T47D (cell line): ENCODE measurements at regions not wholly inside any gene's neighbourhood (a gene's known extent, or its start where the extent isn't known, plus 50 kb on each side); places are given as distances from the start of the nearest gene placed in this dataset.
A peak's percentile ranks its signal among the peaks of the same experiment; 100 is the strongest.

Experiments used
- DNase-seq, 2 experiments: peaks; one replicate each; pipeline versions ENCODE4 v3.0.0 to v3.0.0-alpha.2; 2011 to 2012; ENCODE audit warnings: low read depth in 1 of 2, low spot score in 1 of 2
- JUND ChIP-seq: IDR thresholded peaks from 2 replicates; pipeline ENCODE4 v1.6.1; 2012; ENCODE audit warnings: low read depth
- in situ Hi-C: cut with HindIII; loops from 2 replicates; pipeline ENCODE4 v1.10.0; 2016; ENCODE audit warnings: low sequenced_read_pairs, low pct_unique_long_range_greater_than_20kb

- in situ Hi-C loops = no loop called here
- no peak for TF ChIP-seq JUND
- no peak for DNase-seq
Observed at GRCh38 chr5:67483453-67484030, 286.9 kb upstream of the CD180 start.

- no peak for TF ChIP-seq JUND
- no peak for DNase-seq
- in situ Hi-C loops = no loop called here
Observed at GRCh38 chr5:67481362-67481761, 284.8 kb upstream of the CD180 start.

GRCh38 chr5:67478337-67478736 is 281.7 kb upstream of the CD180 start:
- DNase-seq = no peak
- in situ Hi-C loops = no loop called here
- no peak for TF ChIP-seq JUND

- in situ Hi-C loops = no loop called here
- TF ChIP-seq JUND = no peak
- DNase-seq = no peak
Observed at GRCh38 chr5:67476995-67477394, 280.4 kb upstream of the CD180 start.

- TF ChIP-seq JUND = no peak
- DNase-seq = no peak
- in situ Hi-C loops = no loop called here
Observed at GRCh38 chr5:67476531-67476930, 279.9 kb upstream of the CD180 start.

- DNase-seq = no peak
- no peak for TF ChIP-seq JUND
- in situ Hi-C loops = no loop called here
Observed at GRCh38 chr5:67475489-67475888, 278.9 kb upstream of the CD180 start.

GRCh38 chr5:67474597-67475238 is 278.1 kb upstream of the CD180 start:
- no peak for TF ChIP-seq JUND
- in situ Hi-C loops = no loop called here
- DNase-seq = no peak

- TF ChIP-seq JUND = no peak
- in situ Hi-C loops = no loop called here
- DNase-seq = no peak
Observed at GRCh38 chr5:67467110-67467509, 270.5 kb upstream of the CD180 start.

- in situ Hi-C loops = no loop called here
- no peak for DNase-seq
- no peak for TF ChIP-seq JUND
Observed at GRCh38 chr5:67465537-67466207, 269.1 kb upstream of the CD180 start.

- in situ Hi-C loops = no loop called here
- no peak for TF ChIP-seq JUND
- peak in 1 of 2 experiments; percentile 11 for DNase-seq
Observed at GRCh38 chr5:67462147-67462546, 265.5 kb upstream of the CD180 start.

- in situ Hi-C loops = no loop called here
- no peak for DNase-seq
Observed at GRCh38 chr5:67459253-67459652, 262.7 kb upstream of the CD180 start.

GRCh38 chr5:67455970-67456369 is 259.4 kb upstream of the CD180 start:
- DNase-seq = no peak
- TF ChIP-seq JUND = no peak
- in situ Hi-C loops = no loop called here

More at GRCh38 chr5:67459253-67459652, 262.7 kb upstream of the CD180 start:
- TF ChIP-seq JUND = no peak

- no peak for TF ChIP-seq JUND
- DNase-seq = no peak
- in situ Hi-C loops = no loop called here
Observed at GRCh38 chr5:67454957-67455561, 258.5 kb upstream of the CD180 start.
